ENCODE measurements at regions not wholly inside any gene's neighbourhood (a gene's known extent, or its start where the extent isn't known, plus 50 kb on each side); places are given as distances from the start of the nearest gene placed in this dataset.

DNA sequence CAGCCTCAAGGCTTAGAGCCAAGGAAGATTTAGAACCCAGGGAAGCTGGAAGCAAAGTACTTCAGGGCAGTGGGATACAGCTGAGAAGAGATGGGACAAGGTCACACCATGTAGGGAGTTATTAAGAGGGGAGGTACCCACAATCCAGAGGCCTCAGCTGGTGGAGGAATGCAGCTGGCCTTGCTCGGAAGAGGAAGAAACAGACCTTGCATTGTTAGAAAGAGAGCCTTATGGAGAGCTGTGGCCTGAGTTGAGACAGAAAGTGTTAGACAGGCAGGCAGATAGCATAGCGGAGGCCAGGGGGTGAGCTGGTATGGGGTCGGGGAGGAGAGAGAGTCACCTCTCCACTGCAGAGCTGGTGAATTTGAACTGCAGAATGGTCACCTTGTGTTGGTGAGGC, 173.1 kb downstream of the JCAD start:
- WGBS, 2 experiments = 96 to 97% methylated on average over 3 of the region's 3 CpGs

GRCh38 chr10:29883231-29883630, 176.2 kb downstream of the JCAD start:
- WGBS, 2 experiments = 88 to 90% methylated on average over 3 of the region's 3 CpGs
- no peaks in the 10 kb centered on the region for H3K9me3 ChIP-seq (ENCODE audit: control insufficient read depth, low read length)
- H3K4me3 ChIP-seq (ENCODE audit: insufficient read depth, low read depth, low read length) = no peak overlapping the region
- no peak overlapping the region for H3K27ac ChIP-seq (ENCODE audit: insufficient read depth, low read depth, low read length, poor library complexity, severe bottlenecking)
- no peaks in the 10 kb centered on the region for H3K27me3 ChIP-seq (ENCODE audit: control insufficient read depth, insufficient read depth, low read length, poor library complexity, severe bottlenecking)
- no peaks in the 10 kb centered on the region for H3K36me3 ChIP-seq (ENCODE audit: control insufficient read depth, insufficient read depth, low read length)
- H3K4me1 ChIP-seq (ENCODE audit: control insufficient read depth, insufficient read depth, low read length) = peaks cover under 1% of the 10 kb centered on the region

More for the DNA sequence above, 173.1 kb downstream of the JCAD start:
- no peak overlapping the region for H3K27ac ChIP-seq (ENCODE audit: insufficient read depth, low read depth, low read length, poor library complexity, severe bottlenecking)
- H3K4me1 ChIP-seq (ENCODE audit: control insufficient read depth, insufficient read depth, low read length) = no peaks in the 10 kb centered on the region
- no peaks in the 10 kb centered on the region for H3K36me3 ChIP-seq (ENCODE audit: control insufficient read depth, insufficient read depth, low read length)
- no peak overlapping the region for H3K4me3 ChIP-seq (ENCODE audit: insufficient read depth, low read depth, low read length)
- H3K27me3 ChIP-seq (ENCODE audit: control insufficient read depth, insufficient read depth, low read length, poor library complexity, severe bottlenecking) = no peaks in the 10 kb centered on the region
- H3K9me3 ChIP-seq (ENCODE audit: control insufficient read depth, low read length) = no peaks in the 10 kb centered on the region

GRCh38 chr10:29882766-29883165, 176.6 kb downstream of the JCAD start:
- H3K4me1 ChIP-seq (ENCODE audit: control insufficient read depth, insufficient read depth, low read length) = peaks cover 4% of the 10 kb centered on the region
- H3K36me3 ChIP-seq (ENCODE audit: control insufficient read depth, insufficient read depth, low read length) = no peaks in the 10 kb centered on the region
- 93 to 96% methylated on average over 7 of the region's 7 CpGs for WGBS, 2 experiments
- no peak overlapping the region for H3K27ac ChIP-seq (ENCODE audit: insufficient read depth, low read depth, low read length, poor library complexity, severe bottlenecking)
- H3K4me3 ChIP-seq (ENCODE audit: insufficient read depth, low read depth, low read length) = no peak overlapping the region
- H3K9me3 ChIP-seq (ENCODE audit: control insufficient read depth, low read length) = no peaks in the 10 kb centered on the region
- no peaks in the 10 kb centered on the region for H3K27me3 ChIP-seq (ENCODE audit: control insufficient read depth, insufficient read depth, low read length, poor library complexity, severe bottlenecking)

DNA sequence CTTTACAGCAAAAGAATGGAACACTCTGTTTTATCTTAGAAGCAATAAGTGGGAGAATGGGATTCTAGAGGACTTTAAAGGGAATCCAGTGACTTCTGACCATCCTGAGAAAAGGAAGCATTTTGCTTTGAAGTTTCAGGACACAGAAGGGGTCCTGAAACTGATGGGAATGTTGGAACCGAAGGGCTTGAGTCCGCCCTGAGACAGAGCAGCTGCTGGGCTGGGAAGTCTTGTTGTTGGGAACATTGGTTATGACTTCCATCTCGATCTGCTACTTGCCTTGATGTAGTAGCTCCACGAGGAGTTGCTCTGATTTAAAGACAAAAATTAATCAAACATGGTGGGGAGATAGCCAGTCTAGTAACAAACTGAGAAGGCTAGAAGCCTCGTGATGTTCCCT, 177.6 kb downstream of the JCAD start:
- Histone ChIP-seq H3K9me3 (ENCODE audit: control insufficient read depth, low read length) (no peaks in the 10 kb centered on the region), H3K4me3 (ENCODE audit: insufficient read depth, low read depth, low read length) (no peak overlapping the region), H3K27ac (ENCODE audit: insufficient read depth, low read depth, low read length, poor library complexity, severe bottlenecking) (no peak overlapping the region), H3K36me3 (ENCODE audit: control insufficient read depth, insufficient read depth, low read length) (no peaks in the 10 kb centered on the region), H3K27me3 (ENCODE audit: control insufficient read depth, insufficient read depth, low read length, poor library complexity, severe bottlenecking) (no peaks in the 10 kb centered on the region), H3K4me1 (ENCODE audit: control insufficient read depth, insufficient read depth, low read length) (peaks cover 8% of the 10 kb centered on the region)
- 92 to 94% methylated on average over 5 of the region's 5 CpGs for WGBS, 2 experiments

DNA sequence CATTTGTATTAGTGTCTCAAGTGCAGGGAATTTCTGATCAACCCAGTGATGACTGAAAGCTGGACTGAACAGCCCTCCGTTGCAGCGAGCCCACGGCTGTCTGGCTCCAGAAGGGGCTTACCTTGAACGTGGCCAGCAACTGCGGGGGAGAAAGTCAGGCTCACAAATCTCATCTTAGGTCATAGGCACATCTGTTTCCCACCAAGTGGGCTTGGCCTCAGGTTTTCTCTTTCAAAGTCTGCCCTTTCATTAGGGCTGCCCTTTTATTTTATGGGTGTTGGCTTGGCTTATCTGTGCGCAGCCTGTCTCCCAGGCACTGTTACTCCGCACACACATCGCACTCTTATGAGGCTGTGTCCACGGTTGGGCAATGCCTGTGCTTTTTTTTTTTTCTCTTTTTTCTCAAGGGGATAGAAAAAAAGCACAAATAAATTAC, 178.0 kb downstream of the JCAD start:
- no peak overlapping the region for H3K27ac ChIP-seq (ENCODE audit: insufficient read depth, low read depth, low read length, poor library complexity, severe bottlenecking)
- 93 to 94% methylated on average over 9 of the region's 9 CpGs for WGBS, 2 experiments

DNA sequence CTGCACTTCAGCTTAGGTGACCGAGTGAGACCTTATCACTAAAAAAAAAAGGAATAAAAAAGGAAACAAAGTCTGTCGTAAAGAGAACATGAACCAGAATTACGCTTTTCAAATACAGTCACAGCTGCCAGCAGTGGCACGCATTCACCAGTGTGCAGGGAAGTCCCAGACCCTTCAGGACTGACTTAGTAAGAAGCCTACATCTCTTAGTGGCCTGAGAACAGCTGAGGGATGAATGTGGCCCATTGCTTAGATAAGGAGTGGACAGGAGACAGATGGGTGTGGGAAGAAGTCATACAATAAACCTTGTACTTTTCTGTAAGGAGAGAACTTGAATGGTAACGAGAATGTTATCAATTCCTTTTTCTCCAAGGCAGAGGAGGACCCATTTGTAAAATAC, 178.5 kb downstream of the JCAD start:
- WGBS, 2 experiments = 96 to 97% methylated on average over 5 of the region's 5 CpGs
- Histone ChIP-seq H3K4me3 (ENCODE audit: insufficient read depth, low read depth, low read length) (no peak overlapping the region), H3K27me3 (ENCODE audit: control insufficient read depth, insufficient read depth, low read length, poor library complexity, severe bottlenecking) (no peaks in the 10 kb centered on the region), H3K36me3 (ENCODE audit: control insufficient read depth, insufficient read depth, low read length) (no peaks in the 10 kb centered on the region), H3K27ac (ENCODE audit: insufficient read depth, low read depth, low read length, poor library complexity, severe bottlenecking) (no peak overlapping the region), H3K4me1 (ENCODE audit: control insufficient read depth, insufficient read depth, low read length) (peaks cover 8% of the 10 kb centered on the region), H3K9me3 (ENCODE audit: control insufficient read depth, low read length) (no peaks in the 10 kb centered on the region)

More for the DNA sequence above, 178.0 kb downstream of the JCAD start:
- Histone ChIP-seq H3K4me1 (ENCODE audit: control insufficient read depth, insufficient read depth, low read length) (peaks cover 8% of the 10 kb centered on the region), H3K4me3 (ENCODE audit: insufficient read depth, low read depth, low read length) (no peak overlapping the region), H3K36me3 (ENCODE audit: control insufficient read depth, insufficient read depth, low read length) (no peaks in the 10 kb centered on the region), H3K27me3 (ENCODE audit: control insufficient read depth, insufficient read depth, low read length, poor library complexity, severe bottlenecking) (no peaks in the 10 kb centered on the region), H3K9me3 (ENCODE audit: control insufficient read depth, low read length) (no peaks in the 10 kb centered on the region)

- H3K4me3 ChIP-seq (ENCODE audit: insufficient read depth, low read depth, low read length) = no peak overlapping the region
- H3K36me3 ChIP-seq (ENCODE audit: control insufficient read depth, insufficient read depth, low read length) = no peaks in the 10 kb centered on the region
- H3K9me3 ChIP-seq (ENCODE audit: control insufficient read depth, low read length) = no peaks in the 10 kb centered on the region
- H3K27me3 ChIP-seq (ENCODE audit: control insufficient read depth, insufficient read depth, low read length, poor library complexity, severe bottlenecking) = no peaks in the 10 kb centered on the region
- WGBS, 2 experiments = 89 to 93% methylated on average over 4 of the region's 4 CpGs
- no peak overlapping the region for H3K27ac ChIP-seq (ENCODE audit: insufficient read depth, low read depth, low read length, poor library complexity, severe bottlenecking)
- H3K4me1 ChIP-seq (ENCODE audit: control insufficient read depth, insufficient read depth, low read length) = peaks cover 8% of the 10 kb centered on the region
Observed at GRCh38 chr10:29879862-29880261, 179.5 kb downstream of the JCAD start.

DNA sequence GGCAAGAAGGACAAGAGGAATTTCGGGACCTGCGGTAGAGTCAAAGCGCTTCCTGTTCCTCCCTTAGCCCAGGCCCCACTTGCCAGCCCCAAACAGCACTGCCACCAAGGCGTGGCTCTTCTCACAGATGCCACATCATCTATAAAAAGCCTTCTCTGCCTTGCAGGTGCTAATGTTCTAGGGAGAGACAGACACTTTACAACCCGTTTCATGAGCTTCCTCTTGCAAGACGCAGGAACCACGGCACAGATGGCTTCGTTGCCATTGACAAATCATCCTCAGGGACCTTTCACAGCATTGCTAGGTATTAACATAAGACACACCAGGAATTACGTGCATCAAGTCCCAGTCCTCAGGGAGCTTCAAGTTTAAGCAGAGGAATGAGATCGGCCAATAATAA, 180.9 kb downstream of the JCAD start:
- H3K9me3 ChIP-seq (ENCODE audit: control insufficient read depth, low read length) = no peaks in the 10 kb centered on the region
- no peaks in the 10 kb centered on the region for H3K27me3 ChIP-seq (ENCODE audit: control insufficient read depth, insufficient read depth, low read length, poor library complexity, severe bottlenecking)
- WGBS, 2 experiments = 91 to 94% methylated on average over 9 of the region's 10 CpGs
- H3K4me3 ChIP-seq (ENCODE audit: insufficient read depth, low read depth, low read length) = no peak overlapping the region
- peaks cover 8% of the 10 kb centered on the region for H3K4me1 ChIP-seq (ENCODE audit: control insufficient read depth, insufficient read depth, low read length)
- H3K36me3 ChIP-seq (ENCODE audit: control insufficient read depth, insufficient read depth, low read length) = no peaks in the 10 kb centered on the region
- H3K27ac ChIP-seq (ENCODE audit: insufficient read depth, low read depth, low read length, poor library complexity, severe bottlenecking) = no peak overlapping the region

DNA sequence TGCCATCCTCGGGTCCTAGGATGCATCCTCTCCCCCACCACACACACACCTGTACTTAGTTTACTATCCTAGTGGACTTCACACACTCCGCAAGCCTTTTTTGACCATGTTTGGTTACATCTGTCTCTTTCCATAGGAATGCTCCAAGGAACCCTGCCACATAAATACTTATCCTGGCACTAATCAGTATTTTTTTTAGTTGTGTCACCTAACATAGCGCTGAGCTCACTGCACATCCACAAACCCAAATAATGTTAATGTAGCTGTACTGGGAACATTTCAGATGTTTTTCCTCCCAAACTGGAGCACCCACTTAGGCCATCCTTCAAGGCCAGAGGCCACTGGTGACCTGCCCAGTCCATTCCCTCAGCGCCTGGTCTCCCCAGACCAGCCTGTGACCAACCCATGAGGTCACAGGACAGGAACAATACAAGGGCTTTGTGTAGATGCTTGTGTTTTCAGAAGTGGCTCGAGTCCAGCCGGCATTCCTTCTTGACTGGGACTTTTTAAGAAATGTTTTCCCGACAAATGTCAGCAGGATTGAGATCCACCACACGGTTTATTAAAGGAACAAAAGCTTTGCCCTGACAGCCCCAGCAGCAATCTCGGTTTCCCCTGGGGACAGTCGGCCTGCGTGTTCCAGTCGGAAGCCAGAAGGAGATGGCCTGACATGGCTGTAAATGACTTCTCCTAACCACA, 181.4 kb downstream of the JCAD start:
- Histone ChIP-seq H3K9me3 (ENCODE audit: control insufficient read depth, low read length) (no peaks in the 10 kb centered on the region), H3K27me3 (ENCODE audit: control insufficient read depth, insufficient read depth, low read length, poor library complexity, severe bottlenecking) (no peaks in the 10 kb centered on the region), H3K27ac (ENCODE audit: insufficient read depth, low read depth, low read length, poor library complexity, severe bottlenecking) (no peak overlapping the region), H3K36me3 (ENCODE audit: control insufficient read depth, insufficient read depth, low read length) (no peaks in the 10 kb centered on the region), H3K4me3 (ENCODE audit: insufficient read depth, low read depth, low read length) (no peak overlapping the region), H3K4me1 (ENCODE audit: control insufficient read depth, insufficient read depth, low read length) (peaks cover 8% of the 10 kb centered on the region)
- WGBS, 2 experiments = 92 to 95% methylated on average over 12 of the region's 12 CpGs

DNA sequence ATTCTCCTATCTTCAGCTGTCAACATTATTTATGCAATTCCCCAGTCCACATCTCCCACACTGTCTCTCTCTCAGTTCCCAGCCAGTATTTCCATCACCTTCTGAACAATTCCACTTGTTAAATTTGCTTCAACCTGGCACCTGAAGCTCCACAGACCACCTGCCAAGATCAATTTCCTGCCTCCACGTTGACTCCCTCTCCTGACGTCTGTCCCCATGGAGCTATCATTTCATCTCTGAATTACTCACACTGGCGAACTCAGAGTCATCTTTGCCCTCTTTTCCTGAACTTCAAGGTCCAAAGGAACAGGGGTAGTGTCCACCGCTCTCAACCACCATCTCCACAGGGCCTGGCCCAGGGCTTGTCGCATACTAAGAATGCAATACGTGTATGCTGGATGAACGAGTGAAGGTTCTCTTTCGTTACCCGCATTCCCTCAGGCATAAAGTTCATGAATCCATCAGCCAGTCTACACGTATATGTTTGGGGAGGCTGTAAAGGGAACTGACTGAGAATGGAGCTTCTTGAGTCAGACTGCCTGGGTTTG, 183.3 kb downstream of the JCAD start:
- Histone ChIP-seq H3K9me3 (ENCODE audit: control insufficient read depth, low read length) (no peaks in the 10 kb centered on the region), H3K27ac (ENCODE audit: insufficient read depth, low read depth, low read length, poor library complexity, severe bottlenecking) (no peak overlapping the region), H3K36me3 (ENCODE audit: control insufficient read depth, insufficient read depth, low read length) (no peaks in the 10 kb centered on the region), H3K27me3 (ENCODE audit: control insufficient read depth, insufficient read depth, low read length, poor library complexity, severe bottlenecking) (no peaks in the 10 kb centered on the region), H3K4me3 (ENCODE audit: insufficient read depth, low read depth, low read length) (no peak overlapping the region), H3K4me1 (ENCODE audit: control insufficient read depth, insufficient read depth, low read length) (peaks cover 8% of the 10 kb centered on the region)
- WGBS, 2 experiments = 92 to 94% methylated on average over 10 of the region's 10 CpGs

All from ectodermal cell (in vitro differentiated cells).